ENCODE measurements at regions not wholly inside any gene's neighbourhood (a gene's known extent, or its start where the extent isn't known, plus 50 kb on each side); places are given as distances from the start of the nearest gene placed in this dataset.

- TF ChIP-seq YY1 (tag by site-specific recombination; IDR thresholded peaks at IDR 0.05) (no peak), CTCF (tag by site-specific recombination; IDR thresholded peaks at IDR 0.05) (no peak), ZNF302 (tag by site-specific recombination; IDR thresholded peaks at IDR 0.05; ENCODE audit: low read depth) (no peak), ZNF623 (tag by site-specific recombination; IDR thresholded peaks at IDR 0.05) (no peak), TCF7L2 (IDR thresholded peaks at IDR 0.05; ENCODE audit: borderline replicate concordance, low read depth, low read length) (no peak)
- TF ChIP-seq, protein P1, sequence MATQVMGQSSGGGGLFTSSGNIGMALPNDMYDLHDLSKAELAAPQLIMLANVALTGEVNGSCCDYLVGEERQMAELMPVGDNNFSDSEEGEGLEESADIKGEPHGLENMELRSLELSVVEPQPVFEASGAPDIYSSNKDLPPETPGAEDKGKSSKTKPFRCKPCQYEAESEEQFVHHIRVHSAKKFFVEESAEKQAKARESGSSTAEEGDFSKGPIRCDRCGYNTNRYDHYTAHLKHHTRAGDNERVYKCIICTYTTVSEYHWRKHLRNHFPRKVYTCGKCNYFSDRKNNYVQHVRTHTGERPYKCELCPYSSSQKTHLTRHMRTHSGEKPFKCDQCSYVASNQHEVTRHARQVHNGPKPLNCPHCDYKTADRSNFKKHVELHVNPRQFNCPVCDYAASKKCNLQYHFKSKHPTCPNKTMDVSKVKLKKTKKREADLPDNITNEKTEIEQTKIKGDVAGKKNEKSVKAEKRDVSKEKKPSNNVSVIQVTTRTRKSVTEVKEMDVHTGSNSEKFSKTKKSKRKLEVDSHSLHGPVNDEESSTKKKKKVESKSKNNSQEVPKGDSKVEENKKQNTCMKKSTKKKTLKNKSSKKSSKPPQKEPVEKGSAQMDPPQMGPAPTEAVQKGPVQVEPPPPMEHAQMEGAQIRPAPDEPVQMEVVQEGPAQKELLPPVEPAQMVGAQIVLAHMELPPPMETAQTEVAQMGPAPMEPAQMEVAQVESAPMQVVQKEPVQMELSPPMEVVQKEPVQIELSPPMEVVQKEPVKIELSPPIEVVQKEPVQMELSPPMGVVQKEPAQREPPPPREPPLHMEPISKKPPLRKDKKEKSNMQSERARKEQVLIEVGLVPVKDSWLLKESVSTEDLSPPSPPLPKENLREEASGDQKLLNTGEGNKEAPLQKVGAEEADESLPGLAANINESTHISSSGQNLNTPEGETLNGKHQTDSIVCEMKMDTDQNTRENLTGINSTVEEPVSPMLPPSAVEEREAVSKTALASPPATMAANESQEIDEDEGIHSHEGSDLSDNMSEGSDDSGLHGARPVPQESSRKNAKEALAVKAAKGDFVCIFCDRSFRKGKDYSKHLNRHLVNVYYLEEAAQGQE (tag by site-specific recombination; IDR thresholded peaks at IDR 0.05), result no peak
Measured at GRCh38 chr2:147170932-147171331, 673.9 kb upstream of the ACVR2A start.

Data from HEK293 (cell line).